Fibroblast of upper back skin (primary cell): ENCODE measurements at regions not wholly inside any gene's neighbourhood (a gene's known extent, or its start where the extent isn't known, plus 50 kb on each side); places are given as distances from the start of the nearest gene placed in this dataset.

Source experiments
- DNase-seq: peaks from one replicate; pipeline ENCODE4 v3.0.0-alpha.2; 2013

- DNase-seq, result peak; percentile 50
These were observed 62.1 kb upstream of the XCR1 start for GRCh38 chr3:46089237-46090011.

- peak; percentile 39 for DNase-seq
These were observed 60.6 kb upstream of the XCR1 start for GRCh38 chr3:46087871-46088270.

- no peak for DNase-seq
These were observed 59.7 kb upstream of the XCR1 start for GRCh38 chr3:46086986-46087385.

- DNase-seq, result no peak
These were observed 58.8 kb upstream of the XCR1 start for GRCh38 chr3:46086083-46086437.

- no peak for DNase-seq
These were observed 58.3 kb upstream of the XCR1 start for GRCh38 chr3:46085421-46086082.

- DNase-seq, result no peak
These were observed 56.7 kb upstream of the XCR1 start for GRCh38 chr3:46083956-46084355.

- DNase-seq, result no peak
These were observed 55.6 kb upstream of the XCR1 start for GRCh38 chr3:46082849-46083248.

GRCh38 chr3:46082021-46082420 is 54.7 kb upstream of the XCR1 start:
- DNase-seq, result no peak

- DNase-seq, result no peak
These were observed 53.7 kb upstream of the XCR1 start for GRCh38 chr3:46080969-46081345.

- DNase-seq, result peak; percentile 6
These were observed 53.1 kb upstream of the XCR1 start for GRCh38 chr3:46080124-46080968.

- peak; percentile 92 for DNase-seq
These were observed 51.6 kb upstream of the XCR1 start for GRCh38 chr3:46078712-46079400.
